K562 (cell line): ENCODE measurements at regions not wholly inside any gene's neighbourhood (a gene's known extent, or its start where the extent isn't known, plus 50 kb on each side); places are given as distances from the start of the nearest gene placed in this dataset.

Source experiments
- ATAC-seq: fragments of 200-7000 bp; cut with Tn5 transposase; 3 replicates; pipeline ENCODE4 v1.9.1; 2020; ENCODE audit warnings: moderate library complexity
- BruUV-seq: library from RNA; stranded (reverse); fragments of 400-500 nt; replicated peaks from 2 replicates; lab custom pipeline; 2021; lab: Mats Ljungman, UMichigan
- CTCF ChIA-PET: fragments of 300-600 bp; formaldehyde crosslinking; extraction: SDS; loops from one replicate; lab custom pipeline; 2021; ENCODE audit warnings: low intra/inter-chr PET ratio; lab: Yijun Ruan, JAX
- POLR2A ChIA-PET: fragments of 300-600, 350-650 bp; sonication (Branson Sonifier 250); formaldehyde crosslinking; extraction: SDS; loops from one replicate; lab custom pipeline; 2021; ENCODE audit warnings: antibody characterized with exemption, inconsistent platforms; lab: Yijun Ruan, JAX
- DNase-seq, 4 experiments: peaks; one replicate each; pipeline versions ENCODE4 v3.0.0 to v3.0.0-alpha.2; 2011 to 2018; ENCODE audit warnings: low spot score in 3 of 4, mixed read lengths in 3 of 4; ENCODE audit errors: extremely low read depth in 1 of 4
- FAIRE-seq: peaks from 2 replicates; lab custom pipeline; 2011; peaks lifted over from hg19 to GRCh38; lab: Jason Lieb, UNC
- H2AFZ ChIP-seq: 2 replicates; pipeline ENCODE4 v1.6.0; 2011; ENCODE audit warnings: low read depth, low read length, control low read depth, inconsistent platforms
- H3K27ac ChIP-seq: fragments of 200-600 bp; 3 replicates; pipeline ENCODE4 v1.8.0; 2011; ENCODE audit warnings: low read depth, mild to moderate bottlenecking, control low read depth, inconsistent platforms, low read length, moderate library complexity, mixed read lengths; ENCODE audit errors: extremely low read depth
- H3K27me3 ChIP-seq, 2 experiments: fragments of 300-600 bp in 1 of 2; 2 replicates in 1 of 2; 3 replicates in 1 of 2; pipeline versions ENCODE4 v1.6.0 to v1.8.0; 2011; ENCODE audit warnings: inconsistent platforms in 2 of 2, low read length in 2 of 2, mild to moderate bottlenecking in 1 of 2, mixed read lengths in 1 of 2, moderate library complexity in 1 of 2; ENCODE audit not compliant: control insufficient read depth in 2 of 2, insufficient read depth in 2 of 2
- H3K36me3 ChIP-seq: fragments of 300-600 bp; 3 replicates; pipeline ENCODE4 v1.8.0; 2011; ENCODE audit warnings: mild to moderate bottlenecking, low read length, inconsistent platforms; ENCODE audit not compliant: control insufficient read depth, insufficient read depth
- H3K4me1 ChIP-seq, 2 experiments: fragments of 200-600 bp in 1 of 2; replicated peaks in 1 of 2; 2 replicates in 1 of 2; 3 replicates in 1 of 2; pipeline versions ENCODE4 v1.5.1 to v1.8.0; 2011; ENCODE audit warnings: inconsistent platforms in 2 of 2, low read length in 2 of 2, mild to moderate bottlenecking in 1 of 2, mixed read lengths in 1 of 2, moderate library complexity in 1 of 2; ENCODE audit not compliant: control insufficient read depth in 2 of 2, insufficient read depth in 2 of 2
- H3K4me2 ChIP-seq: 2 replicates; pipeline ENCODE4 v1.6.1; 2011; ENCODE audit warnings: low read length, control low read depth, inconsistent platforms, mixed read lengths; ENCODE audit not compliant: insufficient read depth
- H3K4me3 ChIP-seq: fragments of 200-600 bp; sonication (generic), shearing (Covaris generic); 2 replicates; pipeline ENCODE4 v1.5.1; 2016; ENCODE audit warnings: control low read depth, inconsistent platforms
- H3K79me2 ChIP-seq: fragments of 200-600 bp; 3 replicates; pipeline ENCODE4 v1.8.0; 2011; ENCODE audit warnings: low read length, inconsistent platforms; ENCODE audit not compliant: control insufficient read depth, insufficient read depth
- H3K9ac ChIP-seq, 2 experiments: 2 replicates each; pipeline versions ENCODE4 v1.6.0 to v1.6.1; 2011; ENCODE audit warnings: low read depth in 2 of 2, low read length in 2 of 2, control low read depth in 1 of 2, inconsistent platforms in 1 of 2, mild to moderate bottlenecking in 1 of 2, mixed read lengths in 1 of 2; ENCODE audit not compliant: insufficient read depth in 1 of 2
- H3K9me1 ChIP-seq: one replicate; pipeline ENCODE4 v1.6.0; 2011; ENCODE audit warnings: inconsistent platforms, mild to moderate bottlenecking, low read length, moderate library complexity; ENCODE audit not compliant: control insufficient read depth, insufficient read depth
- H3K9me3 ChIP-seq: replicated peaks from 2 replicates; pipeline ENCODE4 v1.5.1; 2011; ENCODE audit warnings: low read depth, low read length, inconsistent platforms; ENCODE audit not compliant: control insufficient read depth, insufficient read depth
- H4K20me1 ChIP-seq: replicated peaks from 2 replicates; pipeline ENCODE4 v1.6.1; 2011; ENCODE audit warnings: low read length, inconsistent platforms, mixed read lengths; ENCODE audit not compliant: control insufficient read depth, insufficient read depth
- ARID2 ChIP-seq: fragments of 450-650 bp; IDR thresholded peaks from 2 replicates; pipeline ENCODE4 v1.6.1; 2017; ENCODE audit warnings: antibody characterized with exemption, mild to moderate bottlenecking
- GATAD2B ChIP-seq: fragments of 450-650 bp; IDR thresholded peaks from 2 replicates; pipeline ENCODE4 v1.6.1; 2017; ENCODE audit warnings: mild to moderate bottlenecking, borderline replicate concordance
- HDGF ChIP-seq: fragments of 450-650 bp; IDR thresholded peaks from 2 replicates; pipeline ENCODE4 v1.6.1; 2016
- MEIS2 ChIP-seq: fragments of 450-650 bp; IDR thresholded peaks from 2 replicates; pipeline ENCODE4 v1.6.1; 2014; ENCODE audit warnings: mild to moderate bottlenecking; ENCODE audit not compliant: partially characterized antibody
- PCBP2 ChIP-seq: fragments of 200-400 bp; formaldehyde crosslinking; IDR thresholded peaks from 2 replicates; pipeline ENCODE4 v1.6.1; 2018; ENCODE audit warnings: low read length, low read depth, mild to moderate bottlenecking, moderate library complexity; ENCODE audit not compliant: poor library complexity, severe bottlenecking
- POLR2A ChIP-seq: fragments of 450-650 bp; conservative IDR thresholded peaks from 2 replicates; pipeline ENCODE4 v1.6.1; 2016
- SAFB ChIP-seq: fragments of 200-400 bp; formaldehyde crosslinking; IDR thresholded peaks from 2 replicates; pipeline ENCODE4 v1.6.1; 2017; ENCODE audit warnings: low read depth, low read length, borderline replicate concordance
- SMARCA5 ChIP-seq: fragments of 450-650 bp; IDR thresholded peaks from 2 replicates; pipeline ENCODE4 v1.6.1; 2016
- U2AF1 ChIP-seq: fragments of 200-400 bp; formaldehyde crosslinking; optimal IDR thresholded peaks from 2 replicates; pipeline ENCODE3; 2017; ENCODE audit warnings: mild to moderate bottlenecking, low read depth, low read length, moderate library complexity
- ZBTB11 ChIP-seq, 3 experiments: fragments of 200-800 bp in 1 of 3; fragments of 250-450 bp in 1 of 3; fragments of 450-650 bp in 1 of 3; sonication (Bioruptor Pico) in 1 of 3; sonication (Bioruptor generic) in 1 of 3; formaldehyde crosslinking in 1 of 3; IDR thresholded peaks; 2 replicates each; pipeline versions ENCODE4 v1.6.1 to v1.8.0; 2016 to 2022; ENCODE audit warnings: mild to moderate bottlenecking in 2 of 3, missing genetic modification characterization in 2 of 3, missing compliant biosample characterization in 1 of 3, moderate library complexity in 1 of 3
- ZNF143 ChIP-seq: sonication (generic); formaldehyde crosslinking; IDR thresholded peaks from 2 replicates; pipeline ENCODE4 v1.9.0; 2022; ENCODE audit warnings: mild to moderate bottlenecking, missing genetic modification reagents
- ZNF583 ChIP-seq: fragments of 250-450 bp; sonication (Bioruptor Pico); IDR thresholded peaks from 2 replicates; pipeline ENCODE4 v1.4.0; 2020
- WGBS: fragments of 100-300 bp; shearing (Covaris generic); methylation state at CpG from one replicate; pipeline ENCODE4 v1.1.6; 2016; ENCODE audit warnings: low coverage, mixed read lengths; ENCODE audit not compliant: insufficient coverage; ENCODE audit errors: missing lambda C conversion rate; 5-methylcytosine and 5-hydroxymethylcytosine counted together
- in situ Hi-C: fragments of 300-500 bp; cut with MboI; formaldehyde crosslinking; loops from 4 replicates; pipeline ENCODE4 v1.15.0; 2018; ENCODE audit warnings: inconsistent platforms, mixed read lengths
- intact Hi-C: fragments of 100-400 bp; cut with micrococcal nuclease; formaldehyde crosslinking; loops from 2 replicates; pipeline ENCODE4 v1.14.2; 2022
- TF ChIP-seq, protein P1 (sequence below), 2 experiments: fragments of 250-450 bp in 1 of 2; fragments of 450-650 bp in 1 of 2; sonication (Bioruptor Pico) in 1 of 2; IDR thresholded peaks; 2 replicates each; pipeline versions ENCODE4 v1.6.1 to v1.8.0; 2016 to 2021; ENCODE audit warnings: mild to moderate bottlenecking in 2 of 2, moderate library complexity in 2 of 2, missing compliant biosample characterization in 1 of 2, missing genetic modification characterization in 1 of 2

DNA sequence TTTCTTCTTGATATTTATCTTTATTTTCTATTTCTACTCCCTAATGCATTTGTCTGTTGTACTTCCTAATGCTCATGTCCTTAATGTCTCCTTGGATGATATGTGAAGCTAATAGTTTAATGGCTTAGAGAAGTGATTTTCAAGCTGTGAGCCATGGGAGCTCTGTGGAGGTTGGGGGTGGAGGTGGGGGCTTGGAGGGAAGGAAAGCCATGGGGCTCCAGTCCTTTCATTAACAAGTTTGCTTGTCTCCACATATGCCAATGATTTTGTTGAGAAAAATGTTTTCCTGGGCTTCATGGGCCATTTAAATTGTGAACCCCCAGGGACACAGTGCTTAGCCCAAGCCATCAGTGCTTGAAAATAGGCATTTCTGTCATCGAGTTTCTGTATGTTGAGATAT lies 264.1 kb downstream of the SCG2 start:
- CTCF ChIA-PET, result no interaction called here
- no peak for DNase-seq

GRCh38 chr2:223357076-223357475 lies 245.1 kb downstream of the SCG2 start:
- intact Hi-C loops (no loop called here), in situ Hi-C loops (no loop called here)
- BruUV-seq, result no TSS peak
- DNase-seq (no peak), FAIRE-seq (no peak), ATAC-seq (no peak)
- Histone ChIP-seq H3K79me2 (no peaks in the 10 kb centered on the region), H2AFZ (no peak overlapping the region), H3K4me3 (no peak overlapping the region), H4K20me1 (no peaks in the 10 kb centered on the region), H3K9me1 (no peaks in the 10 kb centered on the region), H3K27ac (no peak overlapping the region), H3K9me3 (no peaks in the 10 kb centered on the region), H3K9ac (no peak overlapping the region), H3K4me2 (no peak overlapping the region), H3K27me3 (no peaks in the 10 kb centered on the region), H3K36me3 (no peaks in the 10 kb centered on the region), H3K4me1 (no peaks in the 10 kb centered on the region)
- WGBS, result 0% methylated on average over 1 of the region's 1 CpG
- CTCF ChIA-PET, result no interaction called here
- POLR2A ChIA-PET, result no interaction called here
- TF ChIP-seq SAFB (no peak), PCBP2 (no peak), HDGF (no peak), ARID2 (no peak), SMARCA5 (no peak), ZBTB11 (CRISPR knock-in tag; IDR thresholded peaks at IDR 0.05) (no peak), GATAD2B (no peak), MEIS2 (no peak)

More for the DNA sequence above, 264.1 kb downstream of the SCG2 start:
- POLR2A ChIA-PET, result no interaction called here
- Histone ChIP-seq H3K27ac (no peak overlapping the region), H3K9ac (no peak overlapping the region), H3K4me3 (no peak overlapping the region), H3K4me1 (no peaks in the 10 kb centered on the region), H3K9me3 (no peaks in the 10 kb centered on the region), H3K79me2 (no peaks in the 10 kb centered on the region), H4K20me1 (no peaks in the 10 kb centered on the region), H3K9me1 (no peaks in the 10 kb centered on the region), H3K27me3 (no peaks in the 10 kb centered on the region), H3K36me3 (no peaks in the 10 kb centered on the region), H2AFZ (no peak overlapping the region), H3K4me2 (no peak overlapping the region)
- BruUV-seq, result no TSS peak
- intact Hi-C loops (no loop called here), in situ Hi-C loops (no loop called here)
- FAIRE-seq (no peak), ATAC-seq (no peak)
- TF ChIP-seq U2AF1 (no peak), POLR2A (no peak), ZNF583 (CRISPR knock-in tag) (no peak), ZNF143 (CRISPR knock-in tag) (no peak)
- TF ChIP-seq, protein P1, sequence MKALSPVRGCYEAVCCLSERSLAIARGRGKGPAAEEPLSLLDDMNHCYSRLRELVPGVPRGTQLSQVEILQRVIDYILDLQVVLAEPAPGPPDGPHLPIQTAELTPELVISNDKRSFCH (CRISPR knock-in tag; IDR thresholded peaks at IDR 0.05), result no peak
- TF ChIP-seq, protein P1 (tag; IDR thresholded peaks at IDR 0.05), result no peak
- 0% methylated on average over 1 of the region's 1 CpG for WGBS
